Activated naive CD8-positive, alpha-beta T cell treated with anti-CD3 and anti-CD28 coated beads, Interleukin-2, amount 50 U/mL, for 24 hours (primary cell): ENCODE measurements at regions not wholly inside any gene's neighbourhood (a gene's known extent, or its start where the extent isn't known, plus 50 kb on each side); places are given as distances from the start of the nearest gene placed in this dataset.

Experiments used
- ATAC-seq: fragments of 150-1000 bp; cut with Tn5 transposase; one replicate; pipeline ENCODE4 v1.10.0; 2021
- DNase-seq: peaks from one replicate; pipeline ENCODE4 v3.0.0; 2021
- H3K27ac Mint-ChIP-seq: one replicate; pipeline ENCODE4 v1.8.0; 2021; ENCODE audit warnings: mild to moderate bottlenecking, mixed read lengths
- H3K27me3 Mint-ChIP-seq: one replicate; pipeline ENCODE4 v1.8.0; 2021; ENCODE audit warnings: mixed read lengths
- H3K36me3 Mint-ChIP-seq: one replicate; pipeline ENCODE4 v1.8.0; 2021; ENCODE audit warnings: low read depth, mixed read lengths
- H3K4me1 Mint-ChIP-seq: one replicate; pipeline ENCODE4 v1.8.0; 2021; ENCODE audit warnings: mixed read lengths
- H3K4me3 Mint-ChIP-seq: one replicate; pipeline ENCODE4 v1.8.0; 2021; ENCODE audit warnings: mild to moderate bottlenecking, moderate library complexity, mixed read lengths
- H3K9me3 Mint-ChIP-seq: one replicate; pipeline ENCODE4 v1.8.0; 2021; ENCODE audit warnings: mixed read lengths

DNA sequence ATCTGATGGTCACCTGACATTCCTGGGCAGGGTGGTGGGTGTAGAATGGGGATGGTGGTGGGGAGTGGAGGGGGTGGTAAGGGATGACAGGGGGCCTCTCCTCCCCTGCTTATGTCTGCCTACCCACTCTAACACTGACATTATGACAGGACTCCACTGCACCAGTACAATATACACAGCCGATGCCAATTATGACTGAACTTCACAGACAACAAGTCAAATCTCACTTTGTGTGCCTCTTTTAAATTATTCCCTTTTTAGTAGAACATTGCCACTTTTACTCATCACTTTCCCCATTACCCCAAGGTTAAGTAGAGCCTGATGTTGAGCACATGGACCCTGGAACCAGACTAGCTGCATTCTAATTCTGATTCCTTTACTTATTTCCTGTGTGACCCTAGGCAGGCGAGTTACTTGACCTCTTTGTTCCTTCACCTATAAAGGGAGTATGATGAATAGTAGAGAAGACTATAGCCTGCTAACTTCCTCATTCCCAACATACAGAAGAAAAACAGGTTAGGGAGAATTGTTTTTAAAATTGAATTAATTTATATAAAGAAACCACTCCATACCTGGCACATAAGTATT is 464.7 kb downstream of the DMRT2 start:
- H3K27me3 Mint-ChIP-seq: peaks cover 2% of the 10 kb centered on the region
- ATAC-seq: no peak
- no peak overlapping the region for H3K27ac Mint-ChIP-seq
- H3K4me3 Mint-ChIP-seq: no peak overlapping the region
- DNase-seq: no peak
- no peaks in the 10 kb centered on the region for H3K4me1 Mint-ChIP-seq
- H3K9me3 Mint-ChIP-seq: no peaks in the 10 kb centered on the region
- no peaks in the 10 kb centered on the region for H3K36me3 Mint-ChIP-seq

DNA sequence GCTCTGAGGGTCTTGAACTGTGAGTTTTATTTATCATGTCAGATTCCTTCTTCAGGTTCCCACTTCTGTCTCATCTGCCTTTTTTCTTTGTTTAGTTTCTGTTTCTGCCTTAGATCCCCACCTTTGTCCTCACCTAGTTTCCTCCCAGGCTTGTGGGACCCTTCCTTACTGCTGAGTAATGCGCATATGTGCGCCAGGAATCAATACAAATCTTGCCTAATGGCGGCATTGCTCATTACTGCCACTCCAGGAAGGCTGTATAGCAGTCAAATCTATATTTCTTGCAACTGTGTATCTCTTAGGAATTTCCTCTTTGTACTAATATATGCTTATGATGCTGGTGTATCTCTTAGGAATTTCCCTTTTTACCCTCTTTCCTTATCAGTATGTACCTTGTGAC is 465.4 kb downstream of the DMRT2 start:
- Mint-ChIP-seq H3K4me3 (no peak overlapping the region), H3K36me3 (no peaks in the 10 kb centered on the region), H3K27ac (no peak overlapping the region), H3K9me3 (no peaks in the 10 kb centered on the region), H3K4me1 (no peaks in the 10 kb centered on the region), H3K27me3 (peaks cover 2% of the 10 kb centered on the region)
- no peak for ATAC-seq
- no peak for DNase-seq

DNA sequence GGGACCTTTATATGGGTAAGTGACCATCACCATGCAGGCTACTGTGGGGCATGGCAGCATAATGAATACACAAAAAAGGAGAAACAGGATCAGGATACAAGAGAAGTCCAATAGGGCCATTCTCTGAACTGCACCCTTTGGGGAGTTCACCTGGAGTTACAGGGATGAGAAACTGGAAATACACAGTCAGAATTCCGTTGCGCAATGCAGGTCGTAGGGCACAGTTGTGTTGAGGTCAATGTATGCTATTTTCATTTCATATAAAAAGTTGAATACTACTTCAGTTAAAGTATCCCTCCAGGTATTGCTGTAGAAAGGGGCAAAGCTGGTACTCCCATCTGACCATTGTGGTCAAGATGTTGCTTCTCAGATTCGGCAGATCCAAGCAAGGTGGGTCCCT is 471.4 kb downstream of the DMRT2 start:
- H3K4me1 Mint-ChIP-seq: no peaks in the 10 kb centered on the region
- DNase-seq (no peak), ATAC-seq (no peak)
- H3K27ac Mint-ChIP-seq: no peak overlapping the region
- no peaks in the 10 kb centered on the region for H3K36me3 Mint-ChIP-seq
- H3K9me3 Mint-ChIP-seq: no peaks in the 10 kb centered on the region
- H3K4me3 Mint-ChIP-seq: no peak overlapping the region
- no peaks in the 10 kb centered on the region for H3K27me3 Mint-ChIP-seq

DNA sequence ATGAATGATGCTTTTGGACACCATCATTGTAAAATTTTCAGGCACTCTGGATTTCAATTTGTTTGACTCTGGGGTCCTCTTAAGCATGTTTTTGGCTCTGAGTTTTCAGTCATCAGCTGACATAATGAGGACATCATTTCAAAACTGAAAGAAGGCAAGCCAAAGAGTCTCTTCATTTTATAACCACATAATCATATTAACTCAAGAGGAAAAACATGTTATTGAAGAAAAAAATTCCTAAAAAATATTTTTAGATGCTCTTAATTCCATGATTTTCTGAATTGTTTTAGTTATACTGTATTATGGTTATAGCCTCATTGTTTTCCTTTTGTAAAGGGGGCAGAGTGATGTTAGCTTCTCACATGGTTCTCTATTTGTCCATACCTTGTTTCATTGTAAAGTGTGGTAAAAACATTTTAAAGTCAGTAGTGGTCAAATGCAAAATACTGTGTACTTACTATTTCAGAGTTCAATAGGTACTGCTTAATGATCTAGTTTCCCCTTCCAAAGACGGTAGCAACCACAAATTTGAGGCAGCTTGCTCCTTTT is 472.1 kb downstream of the DMRT2 start:
- Mint-ChIP-seq H3K9me3 (no peaks in the 10 kb centered on the region), H3K4me3 (no peak overlapping the region), H3K36me3 (no peaks in the 10 kb centered on the region), H3K27me3 (no peaks in the 10 kb centered on the region), H3K4me1 (no peaks in the 10 kb centered on the region), H3K27ac (no peak overlapping the region)
- DNase-seq (no peak), ATAC-seq (no peak)

DNA sequence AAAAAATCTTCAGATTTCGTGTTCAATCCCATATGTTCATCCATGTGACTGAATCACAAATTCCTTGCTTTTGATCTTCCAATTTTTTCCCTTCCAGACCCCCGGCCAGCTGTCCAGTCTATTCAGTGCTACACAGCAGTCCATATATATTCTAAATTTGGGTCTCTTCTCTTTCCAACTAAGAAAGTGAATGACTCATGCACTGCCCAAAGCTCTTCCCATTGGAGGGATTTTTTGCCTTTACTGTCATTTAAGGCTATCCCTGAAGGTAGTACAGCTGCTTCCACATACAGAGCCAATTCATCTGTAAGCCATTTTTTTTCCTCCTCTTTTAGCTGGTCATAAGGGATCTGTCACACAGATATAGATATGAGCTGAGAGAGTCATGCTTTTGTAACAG is 478.3 kb downstream of the DMRT2 start:
- ATAC-seq: no peak
- H3K27ac Mint-ChIP-seq: no peak overlapping the region

DNA sequence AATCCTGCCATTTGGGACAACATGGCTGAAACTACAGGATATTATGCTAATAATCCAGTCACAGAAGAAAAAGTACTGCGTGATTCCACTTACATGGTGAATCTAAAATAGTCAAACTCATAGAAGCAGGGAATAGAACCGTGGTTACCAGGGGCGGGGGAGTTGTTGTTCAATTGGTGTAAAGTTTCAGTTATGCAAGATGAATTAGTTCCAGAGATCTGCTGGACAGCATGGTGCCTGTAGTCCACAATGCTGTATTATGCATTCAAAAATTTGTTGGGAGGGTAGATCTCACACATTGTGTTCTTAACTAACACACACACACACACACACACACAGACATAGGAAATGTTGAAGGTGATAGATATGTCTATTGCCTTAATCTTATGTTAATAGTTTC is 480.5 kb downstream of the DMRT2 start:
- Mint-ChIP-seq H3K27ac (no peak overlapping the region), H3K9me3 (no peaks in the 10 kb centered on the region), H3K27me3 (no peaks in the 10 kb centered on the region), H3K4me1 (no peaks in the 10 kb centered on the region), H3K4me3 (no peak overlapping the region), H3K36me3 (no peaks in the 10 kb centered on the region)
- ATAC-seq: no peak
- no peak for DNase-seq

More for the DNA sequence above, 478.3 kb downstream of the DMRT2 start:
- Mint-ChIP-seq H3K4me1 (no peaks in the 10 kb centered on the region), H3K27me3 (no peaks in the 10 kb centered on the region), H3K36me3 (no peaks in the 10 kb centered on the region), H3K9me3 (no peaks in the 10 kb centered on the region), H3K4me3 (no peak overlapping the region)
- DNase-seq: no peak

DNA sequence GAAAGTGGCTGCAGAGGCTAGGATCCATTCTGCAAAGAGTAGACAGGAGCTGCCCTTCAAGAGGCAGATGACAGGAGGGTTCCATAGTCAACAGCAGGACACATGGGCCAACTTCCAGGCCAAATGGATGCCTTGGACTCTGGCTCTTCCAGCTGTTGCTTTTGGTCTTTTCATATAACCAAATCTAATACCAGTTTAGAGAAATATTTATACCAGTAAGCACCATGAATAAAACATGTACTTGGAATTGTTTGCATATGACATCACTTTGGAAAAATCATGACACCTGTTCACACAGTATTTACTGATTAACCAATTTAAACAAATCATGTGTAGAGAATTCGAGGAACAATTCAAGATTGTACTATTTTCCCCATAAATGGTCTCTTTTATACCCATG is 481.3 kb downstream of the DMRT2 start:
- Mint-ChIP-seq H3K27me3 (no peaks in the 10 kb centered on the region), H3K36me3 (no peaks in the 10 kb centered on the region), H3K9me3 (peaks cover 6% of the 10 kb centered on the region), H3K27ac (no peak overlapping the region), H3K4me1 (peaks cover 1% of the 10 kb centered on the region), H3K4me3 (no peak overlapping the region)
- DNase-seq: no peak
- no peak for ATAC-seq

DNA sequence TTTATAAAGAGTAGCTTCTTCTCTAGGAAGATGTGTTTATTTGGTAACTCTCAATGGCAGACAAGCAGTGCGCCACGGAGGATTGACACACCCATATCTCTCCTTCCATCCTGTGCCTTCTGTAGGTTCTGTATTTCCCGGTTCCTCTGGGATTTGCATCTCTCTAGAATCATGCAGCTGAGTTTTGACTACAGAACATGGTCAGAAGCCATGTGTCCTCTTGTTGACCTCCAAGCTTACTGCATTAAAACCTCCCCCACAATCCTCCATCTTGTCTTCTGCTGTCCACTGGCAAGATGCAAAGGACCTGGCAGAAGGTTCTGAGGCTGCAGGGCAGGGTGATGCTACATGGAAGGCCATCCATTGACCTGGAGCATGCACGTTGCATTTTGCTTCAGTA is 482.0 kb downstream of the DMRT2 start:
- peaks cover 9% of the 10 kb centered on the region for H3K9me3 Mint-ChIP-seq
- DNase-seq: no peak
- no peak for ATAC-seq
- no peaks in the 10 kb centered on the region for H3K27me3 Mint-ChIP-seq
- H3K36me3 Mint-ChIP-seq: no peaks in the 10 kb centered on the region
- H3K4me1 Mint-ChIP-seq: peaks cover 2% of the 10 kb centered on the region
- no peak overlapping the region for H3K4me3 Mint-ChIP-seq
- H3K27ac Mint-ChIP-seq: no peak overlapping the region

DNA sequence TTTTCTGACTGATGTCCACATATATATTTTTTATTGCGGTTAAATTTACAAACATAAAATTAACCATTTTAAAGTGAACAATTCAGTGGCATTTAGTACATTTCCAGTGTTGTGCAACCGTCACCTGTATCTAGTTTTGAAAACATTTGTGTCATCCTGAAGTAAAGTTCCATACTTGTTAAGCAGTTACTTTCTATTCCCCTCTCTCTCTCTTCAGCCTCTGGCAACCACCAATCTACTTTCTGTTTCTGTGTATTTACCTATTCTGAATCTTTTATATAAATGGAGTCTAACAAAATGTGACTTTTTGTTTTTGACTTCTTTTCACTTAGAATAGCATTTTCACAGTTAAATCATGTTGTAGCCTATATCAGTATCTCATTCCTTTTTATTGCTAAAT is 480.1 kb upstream of the SMARCA2 start:
- ATAC-seq (no peak), DNase-seq (no peak)
- Mint-ChIP-seq H3K36me3 (no peaks in the 10 kb centered on the region), H3K4me1 (peaks cover 2% of the 10 kb centered on the region), H3K27ac (no peak overlapping the region), H3K4me3 (no peak overlapping the region), H3K9me3 (peaks cover 9% of the 10 kb centered on the region), H3K27me3 (no peaks in the 10 kb centered on the region)

DNA sequence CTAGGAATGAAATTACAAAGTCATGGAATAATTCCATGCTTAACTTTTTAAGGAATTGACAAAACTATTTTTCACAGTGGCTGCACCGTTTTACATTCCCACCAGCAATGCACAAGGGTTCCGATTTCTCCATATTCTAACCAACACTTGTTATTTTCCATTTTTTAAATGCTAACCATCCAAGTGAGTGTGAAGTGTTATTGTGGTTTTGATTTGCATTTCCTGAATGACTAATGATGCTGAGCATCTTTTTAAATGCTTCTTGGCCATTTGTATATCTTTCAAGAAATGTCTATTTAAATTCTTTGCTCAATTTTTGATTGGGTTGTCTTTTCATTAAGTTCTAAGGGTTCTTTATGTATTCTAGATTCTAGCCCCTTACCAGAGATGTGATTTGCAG is 479.5 kb upstream of the SMARCA2 start:
- H3K9me3 Mint-ChIP-seq: peaks cover 9% of the 10 kb centered on the region
- H3K27ac Mint-ChIP-seq: no peak overlapping the region
- H3K27me3 Mint-ChIP-seq: no peaks in the 10 kb centered on the region
- no peak overlapping the region for H3K4me3 Mint-ChIP-seq
- H3K36me3 Mint-ChIP-seq: no peaks in the 10 kb centered on the region
- ATAC-seq: no peak
- H3K4me1 Mint-ChIP-seq: peaks cover 2% of the 10 kb centered on the region
- DNase-seq: no peak

DNA sequence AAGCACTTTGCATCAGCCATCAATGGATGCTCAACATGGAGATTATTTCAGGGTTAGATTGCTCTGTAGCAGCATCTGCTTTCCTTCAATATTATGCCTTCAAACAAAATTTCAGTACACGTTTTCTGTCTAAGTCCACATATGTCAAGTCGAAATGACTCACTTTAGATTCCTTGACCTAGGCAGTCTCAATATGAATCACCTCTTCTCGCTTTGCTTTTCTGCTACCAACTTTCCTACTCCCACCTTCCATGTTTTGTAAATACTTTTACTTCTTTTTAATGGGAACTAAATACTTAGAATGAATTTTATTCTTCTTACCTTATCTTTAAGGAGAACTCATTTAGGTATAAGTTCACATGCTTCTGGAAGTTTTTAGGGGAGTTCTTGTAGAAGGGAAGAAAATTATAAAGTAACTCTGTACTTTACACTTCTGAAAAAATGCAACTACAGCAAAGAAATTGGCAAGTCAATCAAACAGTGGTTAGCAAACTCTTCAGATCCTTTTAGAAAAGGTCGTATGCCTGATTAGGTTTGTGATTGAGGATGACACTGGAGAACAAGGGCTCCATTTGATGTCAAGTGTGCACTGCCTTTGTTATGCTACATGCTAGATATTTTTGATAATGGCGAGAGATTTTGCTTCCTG is 478.5 kb upstream of the SMARCA2 start:
- H3K4me3 Mint-ChIP-seq: no peak overlapping the region
- ATAC-seq: no peak

DNA sequence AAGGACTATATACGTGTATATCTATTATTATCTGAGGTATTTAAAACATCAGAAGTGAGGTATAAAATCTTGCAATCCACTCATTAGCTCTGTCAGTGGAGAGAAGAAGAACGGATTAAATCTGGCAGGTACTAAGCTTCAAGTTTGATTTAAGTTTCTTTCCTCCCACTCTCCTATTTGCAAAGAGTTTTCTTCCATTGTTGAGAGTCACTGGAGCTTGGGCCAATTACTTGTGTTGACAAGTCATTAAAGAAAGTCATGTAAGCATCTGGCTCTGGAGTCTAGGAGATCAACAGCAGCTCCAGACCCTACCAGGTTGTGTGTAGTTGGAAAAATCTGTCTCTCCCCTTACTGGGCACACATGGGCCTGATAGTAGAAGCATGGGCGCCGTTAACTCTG is 476.8 kb upstream of the SMARCA2 start:
- Mint-ChIP-seq H3K27ac (no peak overlapping the region), H3K36me3 (no peaks in the 10 kb centered on the region), H3K4me1 (peaks cover 2% of the 10 kb centered on the region), H3K27me3 (no peaks in the 10 kb centered on the region), H3K4me3 (no peak overlapping the region), H3K9me3 (peaks cover 9% of the 10 kb centered on the region)
- ATAC-seq (no peak), DNase-seq (no peak)

More for the DNA sequence above, 478.5 kb upstream of the SMARCA2 start:
- Mint-ChIP-seq H3K27ac (no peak overlapping the region), H3K27me3 (no peaks in the 10 kb centered on the region), H3K9me3 (peaks cover 9% of the 10 kb centered on the region), H3K36me3 (no peaks in the 10 kb centered on the region), H3K4me1 (peaks cover 2% of the 10 kb centered on the region)
- DNase-seq: no peak

DNA sequence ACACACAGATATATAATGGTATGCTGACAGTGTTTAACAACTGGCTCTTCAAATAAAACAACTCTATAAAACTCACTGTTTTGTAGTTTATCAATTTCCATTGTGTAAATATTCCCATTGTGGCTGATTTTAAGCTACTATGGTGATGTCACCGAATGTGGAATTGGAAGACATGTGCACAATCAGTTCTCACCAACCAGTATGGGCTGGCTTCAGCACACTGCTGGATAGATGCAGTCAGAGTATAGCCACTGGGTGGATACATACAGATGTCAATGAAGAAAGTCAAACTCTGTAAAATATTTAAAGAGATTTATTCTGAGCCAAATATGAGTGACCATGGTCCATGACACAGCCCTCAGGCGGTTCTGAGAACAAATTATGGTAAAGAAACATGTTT is 475.9 kb upstream of the SMARCA2 start:
- no peak overlapping the region for H3K27ac Mint-ChIP-seq
- H3K4me1 Mint-ChIP-seq: peaks cover 2% of the 10 kb centered on the region
- H3K36me3 Mint-ChIP-seq: no peaks in the 10 kb centered on the region
- no peak overlapping the region for H3K4me3 Mint-ChIP-seq
- ATAC-seq (no peak), DNase-seq (no peak)
- H3K9me3 Mint-ChIP-seq: peaks cover 9% of the 10 kb centered on the region
- no peaks in the 10 kb centered on the region for H3K27me3 Mint-ChIP-seq

DNA sequence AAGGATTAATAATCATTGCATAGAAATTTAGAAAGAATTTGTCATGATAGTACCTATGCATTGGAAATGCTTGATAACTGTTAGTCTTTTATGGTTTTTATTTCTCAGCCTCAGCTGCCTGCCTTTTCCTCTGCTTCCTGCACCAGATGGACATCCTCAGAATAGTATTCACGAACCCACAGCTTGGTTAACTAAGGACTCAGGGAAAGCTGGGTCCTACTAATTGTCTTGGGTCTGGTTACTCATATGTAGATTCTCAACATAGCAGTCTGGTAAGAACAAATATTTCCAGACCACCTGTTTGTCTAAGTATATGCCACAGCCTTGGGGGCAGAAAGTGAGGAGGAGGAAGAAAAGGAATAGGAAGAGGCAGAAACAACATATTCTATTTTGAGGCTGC is 464.5 kb upstream of the SMARCA2 start:
- no peak for ATAC-seq
- Mint-ChIP-seq H3K4me1 (no peaks in the 10 kb centered on the region), H3K4me3 (no peak overlapping the region), H3K27me3 (peaks cover 3% of the 10 kb centered on the region), H3K9me3 (no peaks in the 10 kb centered on the region), H3K36me3 (no peaks in the 10 kb centered on the region), H3K27ac (no peak overlapping the region)
- no peak for DNase-seq

DNA sequence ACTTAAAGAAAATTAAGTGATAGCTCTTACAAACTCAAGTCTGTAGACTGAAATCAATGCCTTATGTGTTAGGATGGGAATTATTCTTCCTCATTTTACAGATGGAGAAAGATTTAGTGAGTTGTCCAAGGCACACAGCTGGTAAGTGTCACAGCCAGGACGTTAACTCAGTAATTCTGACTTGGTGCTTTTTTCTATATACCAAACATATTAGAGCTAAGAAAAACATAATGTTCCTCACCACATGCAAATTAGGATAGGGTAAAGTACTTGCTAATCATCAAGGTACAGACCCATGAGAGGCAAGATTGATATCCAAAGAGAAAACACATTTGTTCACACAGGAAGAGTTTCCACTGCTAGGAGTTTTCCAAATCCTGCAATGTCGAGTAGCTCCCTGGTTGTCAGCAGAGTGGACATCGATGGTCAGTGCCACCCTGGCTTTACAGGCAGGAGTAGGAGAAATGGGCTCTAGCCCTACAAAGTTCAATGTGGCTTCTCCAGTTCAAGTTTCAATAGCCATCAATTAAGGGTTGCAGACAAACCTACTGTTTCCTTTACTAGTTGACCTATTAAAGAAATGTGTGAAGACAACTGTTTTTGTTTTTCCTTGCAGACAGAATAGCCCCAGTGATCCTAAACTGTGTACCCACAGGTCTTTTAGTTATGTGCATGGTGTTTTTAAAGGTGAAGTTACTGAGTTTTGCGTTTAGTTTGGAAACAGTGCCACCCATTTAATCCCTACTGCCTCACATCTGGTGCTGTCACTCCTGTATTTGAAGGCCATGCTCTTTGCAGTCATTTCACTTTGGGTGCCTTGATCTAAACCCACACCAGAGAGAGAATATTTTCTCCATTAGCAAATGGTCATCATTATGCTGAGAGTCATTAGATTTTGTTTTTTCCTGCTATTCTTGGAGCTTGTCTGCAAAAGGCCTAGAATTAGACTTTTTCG is 460.8 kb upstream of the SMARCA2 start:
- Mint-ChIP-seq H3K27ac (no peak overlapping the region), H3K27me3 (peaks cover 11% of the 10 kb centered on the region), H3K4me3 (no peak overlapping the region), H3K36me3 (no peaks in the 10 kb centered on the region), H3K9me3 (no peaks in the 10 kb centered on the region), H3K4me1 (no peaks in the 10 kb centered on the region)
- DNase-seq: no peak
- ATAC-seq: no peak
